Skeletal muscle cell (primary cell): ENCODE measurements at regions not wholly inside any gene's neighbourhood (a gene's known extent, or its start where the extent isn't known, plus 50 kb on each side); places are given as distances from the start of the nearest gene placed in this dataset.
A peak's percentile ranks its signal among the peaks of the same experiment; 100 is the strongest.
"Not testable (repeated sequence)": the region's sequence is repeated elsewhere in the genome, so short reads cannot be mapped to it uniquely, and the experiment has no call there.

Source experiments
- DNase-seq: peaks from one replicate; pipeline ENCODE4 v3.0.0-alpha.2; 2010; ENCODE audit warnings: low read depth
- H3K4me3 ChIP-seq: 2 replicates; pipeline ENCODE4 v1.5.1; 2011; ENCODE audit warnings: low read depth, mild to moderate bottlenecking, control low read depth, low read length, moderate library complexity

DNA sequence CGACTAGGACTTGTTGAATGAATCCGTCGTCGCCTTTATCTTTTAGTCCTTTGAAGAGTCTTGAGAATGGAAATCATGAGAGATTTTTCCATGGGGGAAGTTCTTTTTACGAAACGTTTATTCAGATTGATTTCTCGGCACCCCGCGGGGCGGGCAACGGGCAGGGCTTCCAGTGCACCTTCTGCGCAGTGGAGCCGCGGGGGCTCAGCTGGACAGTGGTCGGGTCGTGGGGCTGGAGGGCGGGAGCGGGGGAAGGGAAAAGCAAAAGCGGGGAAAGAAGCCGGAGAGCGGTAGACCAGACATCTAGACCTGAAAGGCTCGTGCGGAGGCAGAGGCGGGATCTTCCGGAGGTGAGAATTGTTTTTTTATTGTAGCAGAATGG is 103.0 kb downstream of the NBPF11 start:
- H3K4me3 ChIP-seq: peak overlapping the region; percentile 37
- not testable (repeated sequence) for DNase-seq

DNA sequence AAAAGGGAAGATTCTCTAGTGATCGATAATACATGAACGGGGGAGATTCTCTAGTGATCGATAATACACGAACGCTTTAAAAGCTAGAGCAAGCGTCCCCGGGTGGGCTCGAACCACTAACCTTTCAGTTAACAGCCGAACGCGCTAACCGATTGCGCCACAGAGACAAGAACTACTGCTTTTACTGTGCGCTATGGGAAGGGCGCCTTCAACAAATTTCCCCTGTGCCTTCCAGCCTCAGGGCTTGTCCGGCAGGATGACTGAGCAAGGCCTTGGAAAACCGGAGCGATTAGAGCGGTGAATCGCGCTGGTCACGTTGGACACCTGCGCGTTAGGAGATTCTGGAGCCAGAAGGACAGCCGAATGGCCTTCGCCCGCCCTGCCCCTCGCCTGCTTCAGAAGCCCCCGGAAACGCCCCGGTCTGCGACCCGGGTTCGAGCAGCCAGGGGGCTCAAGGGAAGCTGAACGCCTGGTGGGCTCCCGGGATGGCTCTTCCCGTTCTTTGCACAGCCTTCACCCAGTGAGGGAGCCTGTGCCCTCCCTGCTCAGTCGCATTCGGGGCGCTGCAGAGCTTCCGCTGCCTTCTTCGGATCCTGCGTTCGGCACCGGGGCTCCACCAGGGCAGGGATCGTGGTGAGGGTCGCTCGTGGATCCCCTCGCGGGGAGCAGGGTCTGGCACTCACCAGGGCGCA is 103.5 kb downstream of the NBPF11 start:
- peak overlapping the region; percentile 37 for H3K4me3 ChIP-seq
- DNase-seq: not testable (repeated sequence)

DNA sequence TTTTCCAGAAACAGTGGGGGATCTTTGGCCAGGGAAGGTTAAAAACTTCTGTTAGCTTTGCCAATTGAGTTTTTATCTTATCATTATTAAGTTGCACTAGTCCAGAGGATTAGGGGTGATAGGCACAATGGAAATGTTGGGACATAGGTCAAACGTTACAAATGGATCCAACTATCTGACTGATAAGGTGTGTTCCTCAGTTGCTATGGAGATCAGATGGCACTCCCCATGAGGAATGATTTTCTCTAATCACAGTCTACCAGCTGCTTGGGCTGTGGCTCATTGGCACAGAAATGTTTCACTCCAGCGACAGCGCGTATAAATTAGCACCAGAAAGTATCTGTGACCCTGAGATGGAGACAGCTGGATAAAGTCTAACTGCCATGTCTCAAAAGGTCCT is 106.2 kb downstream of the NBPF11 start:
- not testable (repeated sequence) for DNase-seq, H3K4me3 ChIP-seq

DNA sequence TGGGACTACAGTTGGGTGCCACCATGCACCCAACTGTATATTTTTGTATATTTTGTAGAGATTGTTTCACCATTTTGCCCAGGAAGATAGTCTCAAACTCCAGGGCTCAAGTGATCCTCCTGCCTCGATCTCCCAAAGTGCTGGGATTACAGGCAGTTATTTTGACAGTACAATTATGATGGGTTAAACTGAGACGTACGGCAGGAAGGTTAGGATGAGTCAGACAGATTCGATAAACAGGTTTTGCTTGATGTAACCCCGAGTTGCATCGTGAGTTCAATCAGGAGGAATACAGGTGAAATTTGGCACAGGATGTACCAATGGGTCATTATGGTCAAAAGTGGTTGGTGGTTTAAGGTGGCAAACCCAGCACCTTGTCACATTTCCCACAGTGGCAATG is 107.6 kb downstream of the NBPF11 start:
- not testable (repeated sequence) for H3K4me3 ChIP-seq, DNase-seq
